Panc1 (cell line): ENCODE measurements at regions not wholly inside any gene's neighbourhood (a gene's known extent, or its start where the extent isn't known, plus 50 kb on each side); places are given as distances from the start of the nearest gene placed in this dataset.

Experiments
- ATAC-seq: fragments of 200-7000 bp; cut with Tn5 transposase; 2 replicates; pipeline ENCODE4 v1.9.1; 2020; ENCODE audit warnings: mild to moderate bottlenecking, moderate library complexity
- BruUV-seq: library from RNA; stranded (reverse); fragments of 400-500 nt; replicated peaks from 2 replicates; lab custom pipeline; 2021; lab: Mats Ljungman, UMichigan
- CTCF ChIA-PET: fragments of 300-600 bp; sonication (Branson Sonifier 250); formaldehyde crosslinking; loops from one replicate; lab custom pipeline; 2022; ENCODE audit warnings: antibody characterized with exemption; lab: Charles Lee
- POLR2A ChIA-PET: fragments of 300-600 bp; sonication (Branson Sonifier 250); formaldehyde crosslinking; loops from one replicate; lab custom pipeline; 2022; ENCODE audit warnings: antibody characterized with exemption; lab: Charles Lee
- DNase-seq: peaks from one replicate; pipeline ENCODE4 v3.0.0-alpha.2; 2010; ENCODE audit warnings: low read depth, low spot score
- H3K27ac ChIP-seq: 2 replicates; pipeline ENCODE4 v1.5.1; 2011; ENCODE audit warnings: mild to moderate bottlenecking, low read length, inconsistent platforms
- H3K27me3 ChIP-seq: fragments of 200-500 bp; sonication (Bioruptor generic); 2 replicates; pipeline ENCODE4 v1.6.0; 2014; ENCODE audit warnings: low read length, inconsistent platforms; ENCODE audit not compliant: control insufficient read depth, insufficient read depth
- H3K36me3 ChIP-seq: fragments of 200-500 bp; sonication (Bioruptor generic); 2 replicates; pipeline ENCODE4 v1.5.1; 2014; ENCODE audit warnings: inconsistent platforms, mild to moderate bottlenecking, low read length, moderate library complexity; ENCODE audit not compliant: control insufficient read depth, insufficient read depth
- H3K4me1 ChIP-seq: 2 replicates; pipeline ENCODE4 v1.5.1; 2011; ENCODE audit warnings: inconsistent platforms, mild to moderate bottlenecking, low read length, moderate library complexity; ENCODE audit not compliant: control insufficient read depth, insufficient read depth
- H3K4me3 ChIP-seq, 2 experiments: 2 replicates each; pipeline ENCODE4 v1.5.1; 2011 to 2012; ENCODE audit warnings: low read depth in 2 of 2, low read length in 2 of 2, mild to moderate bottlenecking in 2 of 2, inconsistent platforms in 1 of 2, moderate library complexity in 1 of 2
- H3K9me3 ChIP-seq: fragments of 200-500 bp; sonication (Bioruptor generic); 2 replicates; pipeline ENCODE4 v1.5.1; 2014; ENCODE audit warnings: low read depth, mild to moderate bottlenecking, inconsistent platforms, low read length, moderate library complexity; ENCODE audit not compliant: control insufficient read depth, insufficient read depth
- CTCF ChIP-seq: fragments of 450-650 bp; IDR thresholded peaks from 2 replicates; pipeline ENCODE4 v1.5.1; 2017; ENCODE audit warnings: mild to moderate bottlenecking
- POLR2AphosphoS5 ChIP-seq: IDR thresholded peaks from 2 replicates; pipeline ENCODE4 v1.6.1; 2012; ENCODE audit warnings: mild to moderate bottlenecking, low read depth, low read length, moderate library complexity
- SIN3A ChIP-seq: IDR thresholded peaks from 2 replicates; pipeline ENCODE4 v1.6.1; 2012; ENCODE audit warnings: low read depth, mild to moderate bottlenecking, low read length, moderate library complexity, borderline replicate concordance; ENCODE audit not compliant: insufficient read depth
- TCF7L2 ChIP-seq: IDR thresholded peaks from 2 replicates; pipeline ENCODE4 v1.6.1; 2011; ENCODE audit warnings: mild to moderate bottlenecking, low read depth, low read length, inconsistent platforms
- in situ Hi-C: cut with HindIII; loops from 2 replicates; pipeline ENCODE4 v1.10.0; 2016; ENCODE audit warnings: low sequenced_read_pairs, low pct_unique_long_range_greater_than_20kb
- intact Hi-C: fragments of 100-400 bp; cut with micrococcal nuclease; formaldehyde crosslinking; loops from one replicate; pipeline ENCODE4 v1.10.0; 2022; ENCODE audit not compliant: unreplicated experiment
- TF ChIP-seq, protein P1 (sequence below), 2 experiments: IDR thresholded peaks; 2 replicates each; pipeline ENCODE4 v1.6.1; 2011 to 2012; ENCODE audit warnings: low read depth in 2 of 2, control low read depth in 1 of 2, low read length in 1 of 2, mild to moderate bottlenecking in 1 of 2, moderate library complexity in 1 of 2; ENCODE audit not compliant: insufficient read depth in 1 of 2

DNA sequence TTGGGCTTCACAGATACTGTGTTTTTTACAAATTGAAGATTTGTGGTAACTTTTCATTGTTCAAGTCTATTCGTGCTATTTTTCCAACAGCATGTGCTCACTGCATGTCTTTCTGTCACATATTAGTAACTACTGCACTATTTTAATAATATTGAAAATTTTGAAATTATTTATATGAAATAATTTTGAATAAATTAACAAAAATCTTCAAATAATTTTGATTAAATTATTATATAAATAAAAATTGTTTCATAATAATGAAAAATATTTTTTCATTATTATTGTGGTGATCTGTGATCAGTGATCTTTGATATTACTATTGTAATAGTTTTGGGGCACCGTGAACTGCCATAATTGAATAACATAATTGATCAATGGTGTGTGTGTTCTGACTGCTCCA lies 204.1 kb downstream of the OGFRL1 start:
- no peak overlapping the region for H3K4me3 ChIP-seq
- ATAC-seq = no peak
- DNase-seq = no peak
- in situ Hi-C loops = no loop called here
- POLR2A ChIA-PET = no interaction called here
- CTCF ChIA-PET = interaction anchor here (1.0 kb wide), 1 partner anchor 20 kb away, joined by 3 read pairs; no protein-coding TSS in a partner anchor
- no peak overlapping the region for H3K27ac ChIP-seq
- no peaks in the 10 kb centered on the region for H3K36me3 ChIP-seq
- TF ChIP-seq, protein P1, sequence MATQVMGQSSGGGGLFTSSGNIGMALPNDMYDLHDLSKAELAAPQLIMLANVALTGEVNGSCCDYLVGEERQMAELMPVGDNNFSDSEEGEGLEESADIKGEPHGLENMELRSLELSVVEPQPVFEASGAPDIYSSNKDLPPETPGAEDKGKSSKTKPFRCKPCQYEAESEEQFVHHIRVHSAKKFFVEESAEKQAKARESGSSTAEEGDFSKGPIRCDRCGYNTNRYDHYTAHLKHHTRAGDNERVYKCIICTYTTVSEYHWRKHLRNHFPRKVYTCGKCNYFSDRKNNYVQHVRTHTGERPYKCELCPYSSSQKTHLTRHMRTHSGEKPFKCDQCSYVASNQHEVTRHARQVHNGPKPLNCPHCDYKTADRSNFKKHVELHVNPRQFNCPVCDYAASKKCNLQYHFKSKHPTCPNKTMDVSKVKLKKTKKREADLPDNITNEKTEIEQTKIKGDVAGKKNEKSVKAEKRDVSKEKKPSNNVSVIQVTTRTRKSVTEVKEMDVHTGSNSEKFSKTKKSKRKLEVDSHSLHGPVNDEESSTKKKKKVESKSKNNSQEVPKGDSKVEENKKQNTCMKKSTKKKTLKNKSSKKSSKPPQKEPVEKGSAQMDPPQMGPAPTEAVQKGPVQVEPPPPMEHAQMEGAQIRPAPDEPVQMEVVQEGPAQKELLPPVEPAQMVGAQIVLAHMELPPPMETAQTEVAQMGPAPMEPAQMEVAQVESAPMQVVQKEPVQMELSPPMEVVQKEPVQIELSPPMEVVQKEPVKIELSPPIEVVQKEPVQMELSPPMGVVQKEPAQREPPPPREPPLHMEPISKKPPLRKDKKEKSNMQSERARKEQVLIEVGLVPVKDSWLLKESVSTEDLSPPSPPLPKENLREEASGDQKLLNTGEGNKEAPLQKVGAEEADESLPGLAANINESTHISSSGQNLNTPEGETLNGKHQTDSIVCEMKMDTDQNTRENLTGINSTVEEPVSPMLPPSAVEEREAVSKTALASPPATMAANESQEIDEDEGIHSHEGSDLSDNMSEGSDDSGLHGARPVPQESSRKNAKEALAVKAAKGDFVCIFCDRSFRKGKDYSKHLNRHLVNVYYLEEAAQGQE (IDR thresholded peaks at IDR 0.05; ENCODE audit: insufficient read depth in 1 of 2, low read depth in 2 of 2, low read length in 1 of 2) = no peak
- TF ChIP-seq TCF7L2 (no peak), POLR2AphosphoS5 (no peak), CTCF (no peak), SIN3A (no peak)
- peaks cover 9% of the 10 kb centered on the region for H3K4me1 ChIP-seq
- intact Hi-C loops = no loop called here
- BruUV-seq = no TSS peak
- H3K27me3 ChIP-seq = no peaks in the 10 kb centered on the region
- no peaks in the 10 kb centered on the region for H3K9me3 ChIP-seq

GRCh38 chr6:71496018-71496721 lies 207.6 kb downstream of the OGFRL1 start:
- H3K4me1 ChIP-seq = peaks cover 9% of the 10 kb centered on the region
- in situ Hi-C loops = no loop called here
- CTCF ChIA-PET = interaction anchor here (0.6 kb wide), 1 partner anchor 110 kb away, joined by 8 read pairs; no protein-coding TSS in a partner anchor

More at GRCh38 chr6:71496018-71496721, 207.6 kb downstream of the OGFRL1 start:
- BruUV-seq = no TSS peak
- TF ChIP-seq CTCF (no peak), POLR2AphosphoS5 (no peak), SIN3A (no peak), TCF7L2 (no peak)
- TF ChIP-seq, protein P1 (IDR thresholded peaks at IDR 0.05; ENCODE audit: insufficient read depth in 1 of 2, low read depth in 2 of 2, low read length in 1 of 2) = no peak
- DNase-seq (no peak), ATAC-seq (no peak)
- H3K27me3 ChIP-seq = no peaks in the 10 kb centered on the region
- H3K36me3 ChIP-seq = no peaks in the 10 kb centered on the region
- peak overlapping the region in 1 of 2 experiments; percentile 9; a peak in 2 of 4 replicates for H3K4me3 ChIP-seq
- intact Hi-C loops = no loop called here
- no peaks in the 10 kb centered on the region for H3K9me3 ChIP-seq
- H3K27ac ChIP-seq = peak overlapping the region; percentile 37; the same call in 1 of the 2 replicates
- POLR2A ChIA-PET = no interaction called here
